Lung (tissue), 11 donors: ENCODE measurements at regions not wholly inside any gene's neighbourhood (a gene's known extent, or its start where the extent isn't known, plus 50 kb on each side); places are given as distances from the start of the nearest gene placed in this dataset.

ENCODE experiments used
- ATAC-seq: fragments of 200-7000 bp; cut with Tn5 transposase; one replicate; pipeline ENCODE4 v1.9.1; 2020; ENCODE audit warnings: moderate number of reproducible peaks; ENCODE audit not compliant: insufficient read depth, low FRiP score
- DNase-seq, 3 donors: peaks; one replicate each; pipeline ENCODE4 v3.0.0-alpha.2; 2013 to 2017
- H3K27ac ChIP-seq, 2 donors: one replicate each; pipeline ENCODE4 v1.5.1; 2013; ENCODE audit warnings: mild to moderate bottlenecking in 2 of 2, moderate library complexity in 2 of 2, control low read depth in 1 of 2, inconsistent platforms in 1 of 2, low read depth in 1 of 2, low read length in 1 of 2
- H3K27me3 ChIP-seq, 3 donors: one replicate each; pipeline ENCODE4 v1.5.1; 2013; ENCODE audit warnings: low read length in 2 of 3; ENCODE audit not compliant: control insufficient read depth in 3 of 3, insufficient read depth in 3 of 3
- H3K36me3 ChIP-seq, 4 donors: one replicate each; pipeline ENCODE4 v1.5.1; 2013; ENCODE audit warnings: low read length in 4 of 4, mild to moderate bottlenecking in 1 of 4, moderate library complexity in 1 of 4; ENCODE audit not compliant: control insufficient read depth in 4 of 4, insufficient read depth in 4 of 4
- H3K4me1 ChIP-seq, 5 donors: one replicate each; pipeline ENCODE4 v1.5.1; 2013; ENCODE audit warnings: low read length in 5 of 5, mild to moderate bottlenecking in 2 of 5, moderate library complexity in 1 of 5; ENCODE audit not compliant: control insufficient read depth in 5 of 5, insufficient read depth in 5 of 5
- H3K4me3 ChIP-seq: one replicate; pipeline ENCODE4 v1.5.1; 2013; ENCODE audit warnings: mild to moderate bottlenecking, control low read depth, moderate library complexity
- H3K9ac ChIP-seq, 2 donors: one replicate each; pipeline ENCODE4 v1.5.1; 2013; ENCODE audit warnings: low read length in 2 of 2, control low read depth in 1 of 2; ENCODE audit not compliant: insufficient read depth in 1 of 2
- H3K9me3 ChIP-seq, 4 donors: one replicate each; pipeline ENCODE4 v1.5.1; 2013; ENCODE audit warnings: low read length in 3 of 4, mild to moderate bottlenecking in 1 of 4, moderate library complexity in 1 of 4; ENCODE audit not compliant: control insufficient read depth in 4 of 4, insufficient read depth in 3 of 4
- CTCF ChIP-seq: IDR thresholded peaks from 2 replicates; pipeline ENCODE4 v1.5.1; 2012; ENCODE audit warnings: mild to moderate bottlenecking; ENCODE audit errors: control extremely low read depth, extremely low read depth
- WGBS, 2 donors: extraction: QIAGEN DNeasy Blood & Tissue Kit; methylation state at CpG; one replicate each; pipeline ENCODE4 v1.1.7; 2013; 5-methylcytosine and 5-hydroxymethylcytosine counted together
- donor health status: control.
- donor health status: control.
- donor health status: Bipolar disorder and iron deficiency.
- donor health status: healthy.
- donor health status: DM: yes; HTN: yes; CAD: no.

GRCh38 chr1:90802622-90803021 lies 85.5 kb upstream of the BARHL2 start:
- 91% methylated on average over 1 of the region's 1 CpG for WGBS, 2 donors
- DNase-seq: no peak

GRCh38 chr1:90800012-90800717 lies 83.1 kb upstream of the BARHL2 start:
- no peaks in the 10 kb centered on the region for H3K9me3 ChIP-seq
- TF ChIP-seq CTCF: no peak
- no peaks in the 10 kb centered on the region for H3K4me1 ChIP-seq
- 34 to 44% methylated on average over 6 of the region's 6 CpGs for WGBS, 2 donors
- no peak overlapping the region for H3K27ac ChIP-seq
- H3K4me3 ChIP-seq: no peak overlapping the region
- peaks cover 0 to 5% (median 0%) of the 10 kb centered on the region in 3 donors for H3K27me3 ChIP-seq
- no peaks in the 10 kb centered on the region for H3K36me3 ChIP-seq
- DNase-seq: no peak
- no peak for ATAC-seq
- H3K9ac ChIP-seq: no peak overlapping the region

More at GRCh38 chr1:90802622-90803021, 85.5 kb upstream of the BARHL2 start:
- Histone ChIP-seq H3K9me3 (no peaks in the 10 kb centered on the region), H3K4me3 (no peak overlapping the region), H3K9ac (no peak overlapping the region), H3K4me1 (no peaks in the 10 kb centered on the region), H3K27ac (no peak overlapping the region), H3K36me3 (peaks cover 0 to 2% (median 0%) of the 10 kb centered on the region in 4 donors), H3K27me3 (peaks cover 0 to 5% (median 0%) of the 10 kb centered on the region in 3 donors)
- no peak for TF ChIP-seq CTCF
- ATAC-seq: no peak

GRCh38 chr1:90799326-90799725 lies 82.2 kb upstream of the BARHL2 start:
- ATAC-seq (no peak), DNase-seq (no peak)
- no peaks in the 10 kb centered on the region for H3K4me1 ChIP-seq
- H3K9ac ChIP-seq: no peak overlapping the region
- no peak overlapping the region for H3K4me3 ChIP-seq
- peaks cover 0 to 5% (median 0%) of the 10 kb centered on the region in 3 donors for H3K27me3 ChIP-seq
- H3K36me3 ChIP-seq: no peaks in the 10 kb centered on the region
- WGBS, 2 donors: 69 to 82% methylated on average over 8 of the region's 8 CpGs
- H3K9me3 ChIP-seq: no peaks in the 10 kb centered on the region
- H3K27ac ChIP-seq: no peak overlapping the region
- TF ChIP-seq CTCF: no peak

GRCh38 chr1:90798883-90799282 lies 81.8 kb upstream of the BARHL2 start:
- peaks cover 0 to 5% (median 0%) of the 10 kb centered on the region in 3 donors for H3K27me3 ChIP-seq
- no peak overlapping the region for H3K9ac ChIP-seq
- 55 to 60% methylated on average over 2 of the region's 2 CpGs for WGBS, 2 donors
- no peaks in the 10 kb centered on the region for H3K36me3 ChIP-seq
- ATAC-seq: no peak
- no peaks in the 10 kb centered on the region for H3K9me3 ChIP-seq
- H3K4me3 ChIP-seq: no peak overlapping the region
- DNase-seq: no peak
- H3K4me1 ChIP-seq: no peaks in the 10 kb centered on the region
- no peak overlapping the region for H3K27ac ChIP-seq
- no peak for TF ChIP-seq CTCF
